Progenitor cell of endocrine pancreas (in vitro differentiated cells): ENCODE measurements at regions not wholly inside any gene's neighbourhood (a gene's known extent, or its start where the extent isn't known, plus 50 kb on each side); places are given as distances from the start of the nearest gene placed in this dataset.

Source experiments
- DNase-seq: peaks from one replicate; pipeline ENCODE4 v3.0.0; 2021; ENCODE audit warnings: low spot score; ENCODE audit not compliant: unreplicated experiment
- H3K27ac Mint-ChIP-seq: 2 replicates; pipeline ENCODE4 v1.8.0; 2021; ENCODE audit warnings: mild to moderate bottlenecking, moderate library complexity, mixed read lengths
- H3K27me3 Mint-ChIP-seq: 2 replicates; pipeline ENCODE4 v1.8.0; 2021; ENCODE audit warnings: mixed read lengths
- H3K36me3 Mint-ChIP-seq: 2 replicates; pipeline ENCODE4 v1.8.0; 2022; ENCODE audit warnings: mixed read lengths; ENCODE audit not compliant: insufficient read depth
- H3K4me1 Mint-ChIP-seq: 2 replicates; pipeline ENCODE4 v1.8.0; 2021; ENCODE audit warnings: low read depth, mixed read lengths
- H3K4me3 Mint-ChIP-seq: 2 replicates; pipeline ENCODE4 v1.8.0; 2021; ENCODE audit warnings: low read depth, mild to moderate bottlenecking, moderate library complexity, mixed read lengths
- H3K9me3 Mint-ChIP-seq: 2 replicates; pipeline ENCODE4 v1.8.0; 2021; ENCODE audit warnings: low read depth, mixed read lengths
- CTCF ChIP-seq: fragments of 200-600 bp; sonication (generic); IDR thresholded peaks from one replicate; pipeline ENCODE4 v1.5.0; 2021; ENCODE audit warnings: antibody characterized with exemption, mild to moderate bottlenecking; ENCODE audit not compliant: unreplicated experiment

GRCh38 chr3:76669322-76669721 is 370.6 kb upstream of the ROBO2 start:
- DNase-seq = no peak
- TF ChIP-seq CTCF = no peak
- peaks cover 2% of the 10 kb centered on the region for H3K4me1 Mint-ChIP-seq
- no peaks in the 10 kb centered on the region for H3K36me3 Mint-ChIP-seq
- no peaks in the 10 kb centered on the region for H3K9me3 Mint-ChIP-seq
- no peak overlapping the region for H3K27ac Mint-ChIP-seq
- H3K27me3 Mint-ChIP-seq = no peaks in the 10 kb centered on the region
- H3K4me3 Mint-ChIP-seq = no peak overlapping the region

- peaks cover 2% of the 10 kb centered on the region for H3K4me1 Mint-ChIP-seq
- no peak for DNase-seq
Observed at GRCh38 chr3:76673171-76673570, 366.7 kb upstream of the ROBO2 start.

GRCh38 chr3:76679541-76679940 is 360.4 kb upstream of the ROBO2 start:
- no peak for DNase-seq

More at GRCh38 chr3:76673171-76673570, 366.7 kb upstream of the ROBO2 start:
- Mint-ChIP-seq H3K27ac (no peak overlapping the region), H3K36me3 (no peaks in the 10 kb centered on the region), H3K9me3 (no peaks in the 10 kb centered on the region), H3K4me3 (no peak overlapping the region), H3K27me3 (no peaks in the 10 kb centered on the region)
- no peak for TF ChIP-seq CTCF

GRCh38 chr3:76683256-76683655 is 356.6 kb upstream of the ROBO2 start:
- no peak for DNase-seq
- H3K36me3 Mint-ChIP-seq = no peaks in the 10 kb centered on the region
- peaks cover 3% of the 10 kb centered on the region for H3K9me3 Mint-ChIP-seq
- no peak overlapping the region for H3K4me3 Mint-ChIP-seq
- no peaks in the 10 kb centered on the region for H3K27me3 Mint-ChIP-seq
- TF ChIP-seq CTCF = no peak
- H3K4me1 Mint-ChIP-seq = peaks cover 24% of the 10 kb centered on the region
- H3K27ac Mint-ChIP-seq = no peak overlapping the region

More at GRCh38 chr3:76679541-76679940, 360.4 kb upstream of the ROBO2 start:
- Mint-ChIP-seq H3K4me3 (no peak overlapping the region), H3K27ac (no peak overlapping the region), H3K9me3 (peaks cover 3% of the 10 kb centered on the region), H3K4me1 (peaks cover 8% of the 10 kb centered on the region), H3K36me3 (no peaks in the 10 kb centered on the region), H3K27me3 (no peaks in the 10 kb centered on the region)
- peak; percentile 59 for TF ChIP-seq CTCF

- no peak for DNase-seq
- Mint-ChIP-seq H3K27ac (peak overlapping the region; percentile 25), H3K36me3 (no peaks in the 10 kb centered on the region), H3K4me3 (no peak overlapping the region), H3K4me1 (peaks cover 22% of the 10 kb centered on the region), H3K27me3 (no peaks in the 10 kb centered on the region), H3K9me3 (peaks cover 6% of the 10 kb centered on the region)
- TF ChIP-seq CTCF = no peak
Observed at GRCh38 chr3:76684946-76685345, 355.0 kb upstream of the ROBO2 start.
